ENCODE measurements at regions not wholly inside any gene's neighbourhood (a gene's known extent, or its start where the extent isn't known, plus 50 kb on each side); places are given as distances from the start of the nearest gene placed in this dataset.

GRCh38 chr6:169165561-169166300 is 87.9 kb downstream of the THBS2 start:
- peak; percentile 24 for DNase-seq

- DNase-seq, result no peak
These were observed 88.7 kb downstream of the THBS2 start for GRCh38 chr6:169164986-169165385.

GRCh38 chr6:169164451-169164850 is 89.2 kb downstream of the THBS2 start:
- DNase-seq, result no peak

DNA sequence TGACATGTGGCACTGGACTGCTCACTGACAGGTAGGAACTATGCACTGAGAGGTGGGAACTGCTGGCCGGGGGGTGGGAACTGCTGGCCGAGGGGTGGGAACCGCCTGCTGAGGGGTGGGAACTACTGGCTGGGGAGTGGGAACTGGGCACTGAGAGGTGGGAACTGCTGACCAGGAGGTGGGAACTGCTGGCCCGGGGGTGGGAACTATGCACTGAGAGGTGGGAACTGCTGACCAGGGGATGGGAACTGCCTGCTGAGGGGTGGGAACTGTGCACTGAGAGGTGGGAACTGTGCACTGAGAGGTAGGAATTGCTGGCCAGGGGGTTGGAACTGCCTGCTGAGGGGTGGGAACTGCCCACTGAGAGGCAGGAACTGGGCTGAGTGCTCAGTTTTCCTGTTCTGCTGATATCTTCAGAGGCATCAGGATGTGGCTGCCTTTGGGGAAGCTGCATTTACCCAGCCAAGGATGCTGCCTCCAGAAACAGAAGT is 90.2 kb downstream of the THBS2 start:
- no peak for DNase-seq

DNA sequence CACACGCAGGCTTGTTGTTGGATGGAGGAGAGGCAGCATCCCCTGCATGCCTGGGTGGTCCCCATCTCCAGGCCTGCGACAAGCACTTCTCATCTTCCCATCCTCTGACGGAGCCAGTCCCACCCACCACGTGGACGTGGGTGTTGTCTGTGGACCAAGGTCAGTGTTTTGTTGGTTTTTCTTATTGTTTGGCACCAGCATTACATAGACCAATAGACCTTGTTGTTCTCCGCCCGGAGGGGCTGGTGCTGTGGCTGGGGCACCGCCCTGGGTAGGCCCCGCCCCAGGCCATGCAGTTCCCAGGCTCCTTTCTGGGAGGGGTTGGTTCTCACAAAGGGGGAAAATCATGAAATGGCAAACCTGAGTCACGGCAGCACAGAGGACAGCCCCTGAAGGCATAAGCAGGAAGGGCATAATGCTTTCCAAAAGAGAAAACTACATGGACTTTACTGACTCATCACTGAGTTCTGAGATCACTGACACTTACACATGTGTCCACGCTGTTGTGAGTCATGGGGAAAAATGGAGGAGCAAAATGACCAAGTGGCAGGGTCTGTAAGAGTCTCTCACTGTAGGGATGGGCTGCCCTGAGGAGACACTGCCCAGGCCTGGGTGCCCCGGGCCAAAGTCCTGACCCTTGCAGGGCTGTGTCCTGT is 90.8 kb downstream of the THBS2 start:
- DNase-seq, result peak; percentile 32

GRCh38 chr6:169162249-169162648 is 91.4 kb downstream of the THBS2 start:
- peak; percentile 19 for DNase-seq

DNA sequence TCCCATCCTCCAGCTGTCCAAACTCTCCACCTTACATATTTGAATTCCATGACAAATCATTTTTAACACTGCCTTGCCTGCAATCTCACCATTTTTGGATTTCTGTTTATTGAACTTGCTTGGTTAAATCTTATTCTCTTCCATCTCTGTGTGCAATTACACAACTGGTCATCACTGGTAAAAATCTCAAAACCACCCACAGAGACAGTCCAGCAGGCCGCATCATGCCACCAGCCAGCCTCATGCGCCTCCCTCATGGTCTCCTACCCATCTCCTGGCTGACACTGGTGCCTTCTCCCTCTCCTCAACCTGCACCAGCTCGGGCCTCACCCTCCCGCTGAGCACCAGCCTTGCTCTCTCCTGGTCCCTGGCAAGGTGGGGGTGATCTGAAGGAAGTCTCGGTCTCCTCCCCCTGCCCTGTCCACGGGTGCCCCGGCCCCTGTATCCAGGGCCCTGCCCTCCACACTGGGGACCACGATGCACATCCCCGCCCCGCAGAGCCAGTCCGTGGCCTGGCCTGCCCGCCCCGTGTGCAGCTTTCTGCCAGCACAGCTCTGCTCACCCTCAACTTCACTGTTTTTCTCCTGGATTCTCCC is 92.0 kb downstream of the THBS2 start:
- DNase-seq, result peak; percentile 41

GRCh38 chr6:169160855-169161560 is 92.6 kb downstream of the THBS2 start:
- peak; percentile 38 for DNase-seq

- peak; percentile 38 for DNase-seq
These were observed 93.4 kb downstream of the THBS2 start for GRCh38 chr6:169160091-169160854.

GRCh38 chr6:169159331-169159730 is 94.3 kb downstream of the THBS2 start:
- DNase-seq, result no peak

GRCh38 chr6:169158691-169159090 is 95.0 kb downstream of the THBS2 start:
- no peak for DNase-seq

- peak; percentile 35 for DNase-seq
These were observed 95.5 kb downstream of the THBS2 start for GRCh38 chr6:169158174-169158573.

DNA sequence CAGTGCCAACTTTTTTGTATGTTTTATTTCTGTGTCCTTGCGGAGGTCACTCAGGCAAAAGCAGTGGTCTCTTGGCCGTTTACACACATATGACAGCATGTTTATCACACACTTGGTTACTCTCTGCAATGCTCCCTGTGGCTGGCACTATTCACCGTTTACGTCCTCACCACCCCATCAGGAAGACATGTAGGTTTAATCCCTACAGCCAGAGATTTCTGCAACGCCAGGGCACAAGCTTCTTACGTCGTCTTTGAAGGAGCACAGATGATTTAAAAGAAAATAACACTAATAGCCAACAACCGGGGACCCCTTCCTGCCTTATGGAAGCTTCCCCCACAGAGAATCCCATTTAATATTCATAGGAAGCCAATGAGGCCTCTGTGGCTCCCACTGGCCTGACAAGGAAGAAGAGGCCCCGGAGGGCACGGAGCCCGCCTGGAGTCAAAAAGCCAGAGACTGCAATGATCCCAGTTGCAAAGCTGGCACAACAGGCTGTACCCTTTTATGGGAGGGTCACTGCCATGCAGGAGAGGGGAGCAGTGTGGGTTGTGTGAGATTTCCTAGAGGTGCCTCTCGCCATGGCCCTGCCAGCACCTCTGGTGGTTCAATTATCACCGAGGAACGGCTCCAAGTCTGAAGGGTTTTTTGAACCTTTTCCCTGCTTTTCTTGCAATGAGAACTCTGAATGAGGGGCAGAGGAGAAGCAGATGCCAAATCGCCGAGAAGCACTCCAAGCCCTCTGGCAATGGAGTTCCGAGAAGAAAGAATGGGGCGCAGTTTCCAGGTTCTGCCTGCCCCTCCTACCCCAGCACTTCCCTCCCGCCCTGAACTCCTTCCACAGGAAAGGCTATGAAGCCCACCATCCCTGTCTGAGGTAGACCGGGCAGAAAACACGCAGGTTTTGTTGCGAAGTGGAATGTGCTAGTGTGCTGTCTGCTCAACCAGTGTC is 96.2 kb downstream of the THBS2 start:
- DNase-seq, result no peak

GRCh38 chr6:169156793-169157147 is 96.9 kb downstream of the THBS2 start:
- DNase-seq, result no peak

DNA sequence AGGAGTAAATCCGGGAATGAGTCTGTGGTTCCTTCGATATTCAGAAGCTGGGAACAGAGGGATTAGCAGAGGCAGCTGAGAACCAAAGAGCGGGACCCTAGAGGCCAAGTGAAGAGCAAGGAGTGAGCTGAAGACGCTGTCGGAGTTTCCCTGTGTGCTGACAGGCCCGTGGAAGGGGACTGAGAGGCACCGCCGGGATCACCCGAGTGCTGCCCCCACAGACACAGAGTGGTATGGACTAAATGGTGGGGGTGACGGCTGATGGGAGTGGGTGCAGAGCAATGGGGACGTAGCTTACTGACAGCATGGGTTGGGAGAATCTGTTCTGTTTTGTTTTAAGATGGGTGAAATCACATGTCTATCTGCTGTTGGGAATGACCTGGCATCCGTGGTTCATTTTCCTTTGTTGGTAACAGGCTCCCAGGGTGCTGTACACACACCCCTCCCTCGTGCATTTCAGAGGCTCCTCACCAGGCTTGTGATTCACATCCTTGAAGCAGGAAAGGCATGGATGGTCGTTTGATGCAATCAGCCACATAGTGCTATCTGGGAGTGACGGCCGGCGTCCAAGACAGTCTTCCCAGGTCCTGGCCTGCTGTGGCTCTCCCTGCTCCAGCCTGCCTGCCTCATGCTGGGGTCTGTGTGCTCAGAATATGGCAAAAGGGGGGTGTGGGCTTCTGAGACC is 97.4 kb downstream of the THBS2 start:
- peak; percentile 32 for DNase-seq

- DNase-seq, result peak; percentile 24
These were observed 98.2 kb downstream of the THBS2 start for GRCh38 chr6:169155481-169155880.

DNA sequence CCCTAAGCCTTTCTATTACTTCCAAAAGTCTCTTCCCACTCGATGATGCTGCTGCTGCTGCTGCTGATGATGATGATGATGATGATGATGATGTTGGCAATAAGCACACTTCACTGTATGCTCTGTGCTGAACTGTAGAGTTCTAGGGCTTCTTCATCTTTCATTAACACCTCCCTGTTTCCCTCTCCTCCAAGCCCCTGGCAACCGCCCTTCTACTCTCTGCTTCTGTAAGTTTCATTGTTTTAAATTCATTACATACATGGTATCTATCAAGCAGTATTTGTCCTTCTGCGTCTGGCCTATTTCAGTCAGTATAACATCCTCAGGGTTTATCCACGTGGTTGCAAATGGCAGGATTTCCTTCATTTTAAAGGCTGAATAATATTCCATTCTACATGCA is 100.2 kb downstream of the THBS2 start:
- DNase-seq, result no peak

DNA sequence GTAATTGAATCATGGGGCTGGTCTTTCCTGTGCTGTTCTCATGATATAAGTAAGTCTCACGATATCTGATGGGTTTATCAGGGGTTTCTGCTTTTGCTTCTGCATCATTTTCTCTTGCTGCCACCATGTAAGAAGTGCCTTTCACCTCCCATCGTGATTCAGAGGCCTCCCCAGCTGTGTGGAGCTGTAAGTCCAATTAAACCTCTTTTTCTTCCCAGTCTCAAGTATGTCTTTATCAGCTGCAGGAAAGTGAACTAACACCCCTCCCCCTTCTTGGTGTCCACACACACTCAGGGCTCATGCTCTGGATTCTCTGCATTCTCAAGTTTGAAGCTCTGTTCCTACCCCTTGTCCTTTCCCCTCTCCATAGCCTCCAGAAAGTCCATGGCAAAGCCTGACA is 107.1 kb downstream of the THBS2 start:
- DNase-seq, result no peak

DNA sequence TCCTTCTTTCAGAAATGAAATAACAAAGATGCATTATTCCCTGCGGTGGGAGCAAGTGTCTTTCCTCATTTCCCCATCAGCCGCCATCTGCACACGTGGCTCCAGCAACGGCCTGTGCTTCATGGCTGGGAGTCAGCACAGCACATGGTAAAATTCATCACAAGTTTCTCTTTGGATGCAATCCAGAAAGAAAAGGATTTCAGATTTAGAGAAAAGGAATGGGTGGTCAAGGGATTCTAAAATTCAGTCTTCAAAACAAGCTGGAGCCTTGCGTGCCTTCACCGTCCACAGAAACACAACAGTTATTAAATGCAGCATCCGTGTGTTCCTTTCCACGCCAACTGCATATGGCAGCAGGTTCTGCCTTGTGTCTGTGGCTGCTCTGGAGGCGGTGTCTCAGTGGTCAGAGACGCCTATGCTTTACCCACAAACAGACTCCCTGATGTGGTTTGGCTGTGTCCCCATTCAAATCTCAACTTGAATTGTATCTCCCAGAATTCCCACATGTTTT is 107.6 kb downstream of the THBS2 start:
- no peak for DNase-seq

GRCh38 chr6:169145496-169145895 is 108.2 kb downstream of the THBS2 start:
- no peak for DNase-seq

- DNase-seq, result no peak
These were observed 109.3 kb downstream of the THBS2 start for GRCh38 chr6:169144356-169144755.
